Right lobe of liver (tissue), 6 donors: ENCODE measurements at regions not wholly inside any gene's neighbourhood (a gene's known extent, or its start where the extent isn't known, plus 50 kb on each side); places are given as distances from the start of the nearest gene placed in this dataset.

ENCODE experiments used
- ATAC-seq, 4 donors: fragments of 200-7000 bp; cut with Tn5 transposase; one replicate each; pipeline ENCODE4 v1.9.1; 2020; ENCODE audit warnings: mild to moderate bottlenecking in 4 of 4, moderate library complexity in 4 of 4
- DNase-seq, 3 donors: peaks; one replicate each; pipeline ENCODE4 v3.0.0-alpha.2; 2020
- H3K27ac ChIP-seq, 3 donors: fragments of 200-600 bp; one replicate each; pipeline ENCODE4 v1.8.0; 2022
- H3K27me3 ChIP-seq, 2 donors: fragments of 200-600 bp; one replicate each; pipeline ENCODE4 v1.8.0; 2022
- H3K36me3 ChIP-seq, 4 donors: fragments of 200-600 bp; sonication (generic) in 1 of 4; one replicate each; pipeline versions ENCODE4 v1.5.1 to v1.8.0; 2017 to 2022; ENCODE audit warnings: control low read depth in 1 of 4
- H3K4me1 ChIP-seq, 4 donors: fragments of 200-600 bp; sonication (generic) in 1 of 4; one replicate each; pipeline versions ENCODE4 v1.5.1 to v1.8.0; 2017 to 2022; ENCODE audit warnings: control low read depth in 1 of 4
- H3K4me3 ChIP-seq, 3 donors: fragments of 200-600 bp; one replicate each; pipeline ENCODE4 v1.8.0; 2022
- H3K9me3 ChIP-seq, 4 donors: fragments of 200-600 bp; sonication (generic) in 1 of 4; one replicate each; pipeline versions ENCODE4 v1.5.1 to v1.8.0; 2017 to 2022; ENCODE audit warnings: control low read depth in 1 of 4
- CTCF ChIP-seq, 4 donors: fragments of 200-600 bp in 3 of 4; fragments of 450-650 bp in 1 of 4; IDR thresholded peaks; one replicate each; pipeline versions ENCODE4 v1.5.1 to v1.8.0; 2016 to 2022; ENCODE audit warnings: antibody characterized with exemption in 4 of 4, mild to moderate bottlenecking in 2 of 4
- POLR2A ChIP-seq: fragments of 450-650 bp; IDR thresholded peaks from one replicate; pipeline ENCODE4 v1.6.1; 2017; ENCODE audit warnings: antibody characterized with exemption, mild to moderate bottlenecking
- whole genome bisulfite sequencing: methylation state at CpG from one replicate; pipeline ENCODE4 v1.1.6; 2018; ENCODE audit warnings: low coverage, low lambda C conversion rate; ENCODE audit not compliant: insufficient coverage; ENCODE audit errors: missing lambda C conversion rate; 5-methylcytosine and 5-hydroxymethylcytosine counted together
- intact Hi-C, 2 donors: fragments of 100-400 bp; cut with DNase I; formaldehyde crosslinking; loops; one replicate each; pipeline versions ENCODE4 v1.11.2 to v1.14.1; 2022
- donor health status: DM: no; HTN: yes; CAD: no.
- donor health status: DM: no; HTN: no; CAD: no.
- donor health status: DM: no; HTN: no; CAD: no.
- donor health status: DM: no; HTN: yes; CAD: no.
- donor health status: DM: no; HTN: yes; CAD: no.

GRCh38 chr4:156654410-156654809 lies 317.2 kb downstream of the PDGFC start:
- Histone ChIP-seq H3K9me3 (no peaks in the 10 kb centered on the region), H3K4me1 (no peaks in the 10 kb centered on the region), H3K4me3 (no peak overlapping the region), H3K27ac (no peak overlapping the region), H3K36me3 (no peaks in the 10 kb centered on the region), H3K27me3 (no peaks in the 10 kb centered on the region)
- WGBS = 47% methylated on average over 5 of the region's 5 CpGs
- intact Hi-C loops = no loop called here
- ATAC-seq = no peak
- TF ChIP-seq CTCF (IDR thresholded peaks at IDR 0.05) (no peak), POLR2A (no peak)
- no peak for DNase-seq

DNA sequence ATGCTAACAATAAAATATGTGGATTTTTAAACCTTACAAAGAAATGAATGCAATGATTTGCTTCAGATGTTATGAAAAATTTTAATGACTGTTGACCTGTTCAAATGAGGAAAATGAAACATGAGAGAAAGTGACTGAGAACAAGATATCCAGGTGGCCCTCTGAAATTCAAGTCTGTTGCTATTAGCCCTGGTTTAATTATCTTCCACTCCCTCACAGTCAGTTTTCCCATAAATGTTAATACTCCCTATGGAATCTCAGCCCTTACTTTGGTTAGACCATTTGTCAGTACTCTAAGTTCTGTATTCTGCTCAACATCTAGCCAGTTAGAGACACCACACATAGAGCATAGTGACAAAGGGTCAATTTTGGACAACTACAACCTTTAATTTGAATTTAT lies 327.8 kb downstream of the PDGFC start:
- no peaks in the 10 kb centered on the region for H3K4me1 ChIP-seq
- no peaks in the 10 kb centered on the region for H3K9me3 ChIP-seq
- no peak overlapping the region for H3K4me3 ChIP-seq
- H3K27me3 ChIP-seq = no peaks in the 10 kb centered on the region
- ATAC-seq (no peak), DNase-seq (no peak)
- intact Hi-C loops = no loop called here
- H3K36me3 ChIP-seq = no peaks in the 10 kb centered on the region
- no peak overlapping the region for H3K27ac ChIP-seq
- TF ChIP-seq CTCF (IDR thresholded peaks at IDR 0.05) = no peak
- TF ChIP-seq POLR2A = no peak

DNA sequence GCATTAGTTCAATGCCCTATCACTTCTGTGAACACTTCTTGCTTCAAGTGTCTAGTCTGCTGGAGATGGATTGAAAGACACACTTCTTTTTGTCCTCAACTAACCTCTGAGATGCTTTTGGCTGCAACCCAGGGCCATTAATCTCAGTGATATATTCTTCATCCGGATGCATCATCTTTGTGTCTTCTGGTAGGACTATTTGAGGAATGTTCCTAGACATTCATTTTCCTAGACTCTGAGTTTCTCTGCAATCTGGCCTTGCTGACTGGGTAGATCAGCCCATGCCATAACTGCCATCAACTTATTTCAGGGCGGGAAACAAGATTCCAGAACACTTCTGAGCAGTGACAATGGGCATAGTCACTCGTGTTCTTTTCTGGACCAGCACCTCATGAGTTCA lies 329.4 kb downstream of the PDGFC start:
- Histone ChIP-seq H3K9me3 (no peaks in the 10 kb centered on the region), H3K36me3 (no peaks in the 10 kb centered on the region), H3K4me3 (no peak overlapping the region), H3K27ac (no peak overlapping the region), H3K4me1 (no peaks in the 10 kb centered on the region), H3K27me3 (no peaks in the 10 kb centered on the region)
- WGBS = 37% methylated on average over 3 of the region's 3 CpGs
- DNase-seq (no peak), ATAC-seq (no peak)
- TF ChIP-seq CTCF (IDR thresholded peaks at IDR 0.05) (no peak), POLR2A (no peak)
- intact Hi-C loops = no loop called here

DNA sequence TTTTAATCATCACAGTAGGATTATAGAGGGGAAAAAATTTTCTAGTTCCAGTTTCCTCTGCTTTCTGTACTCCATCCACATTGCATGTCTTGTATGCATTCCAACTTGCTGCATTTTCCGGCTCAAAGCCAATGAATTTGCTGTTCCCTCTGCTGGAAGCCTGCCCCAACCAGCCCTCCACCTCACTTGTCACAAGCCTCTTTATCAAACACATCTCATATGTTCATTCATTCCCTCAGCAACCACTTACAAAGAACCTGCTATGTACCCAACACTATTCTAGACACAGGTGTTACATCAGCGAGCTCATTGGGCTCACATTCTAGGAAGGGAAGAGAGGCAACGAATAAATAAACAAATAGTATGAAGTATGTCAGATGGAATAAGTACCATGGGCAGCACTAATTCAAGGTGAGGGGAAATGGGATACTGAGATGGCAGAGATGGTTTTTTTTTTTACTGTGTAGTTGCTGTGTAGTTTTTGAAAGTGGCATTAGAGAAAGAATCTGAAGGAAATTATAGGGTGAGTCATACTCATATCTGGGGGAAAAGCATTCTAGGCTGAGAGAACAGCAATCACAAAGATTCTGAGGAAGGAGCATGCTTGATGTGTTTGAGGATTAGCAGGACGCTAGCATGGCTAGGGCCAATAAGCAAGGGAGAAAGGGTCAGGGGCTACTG lies 332.5 kb downstream of the PDGFC start:
- DNase-seq (no peak), ATAC-seq (no peak)
- Histone ChIP-seq H3K4me1 (no peaks in the 10 kb centered on the region), H3K36me3 (no peaks in the 10 kb centered on the region), H3K27ac (no peak overlapping the region), H3K9me3 (no peaks in the 10 kb centered on the region), H3K4me3 (no peak overlapping the region), H3K27me3 (no peaks in the 10 kb centered on the region)
- 49% methylated on average over 4 of the region's 4 CpGs for WGBS
- intact Hi-C loops = no loop called here
- TF ChIP-seq CTCF (IDR thresholded peaks at IDR 0.05) (no peak), POLR2A (no peak)

DNA sequence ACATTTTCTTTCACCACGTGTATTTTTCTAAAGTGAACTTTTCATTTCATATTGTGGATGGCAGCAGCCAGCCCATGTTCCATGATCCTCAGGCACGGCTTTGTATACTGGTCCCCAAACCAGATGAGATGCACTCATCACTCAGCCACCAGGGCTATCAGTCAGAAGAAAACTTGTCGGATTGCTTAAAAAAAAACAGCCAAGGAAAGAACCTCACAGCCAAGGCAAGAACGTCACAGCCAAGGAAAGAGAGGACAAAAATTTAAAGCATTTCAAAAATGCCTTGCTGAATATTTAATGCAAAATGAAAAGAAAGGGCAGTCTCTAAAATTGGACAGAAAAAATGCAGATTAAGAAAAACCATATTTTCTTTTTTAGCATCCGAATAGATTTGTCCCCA lies 333.3 kb downstream of the PDGFC start:
- intact Hi-C loops = no loop called here
- H3K36me3 ChIP-seq = no peaks in the 10 kb centered on the region
- ATAC-seq = no peak
- no peaks in the 10 kb centered on the region for H3K4me1 ChIP-seq
- DNase-seq = no peak
- 50% methylated on average over 5 of the region's 5 CpGs for WGBS
- no peaks in the 10 kb centered on the region for H3K9me3 ChIP-seq
- H3K27ac ChIP-seq = no peak overlapping the region
- TF ChIP-seq CTCF (IDR thresholded peaks at IDR 0.05) (no peak), POLR2A (no peak)
- H3K27me3 ChIP-seq = no peaks in the 10 kb centered on the region
- H3K4me3 ChIP-seq = no peak overlapping the region
